HG03097 (cell line): ENCODE measurements at regions not wholly inside any gene's neighbourhood (a gene's known extent, or its start where the extent isn't known, plus 50 kb on each side); places are given as distances from the start of the nearest gene placed in this dataset.
"Not testable (repeated sequence)": the region's sequence is repeated elsewhere in the genome, so short reads cannot be mapped to it uniquely, and the experiment has no call there.

Experiments used
- ATAC-seq: cut with Tn5 transposase; IDR thresholded peaks from one replicate; pipeline ENCODE4 v1.9.1; 2021; ENCODE audit not compliant: unreplicated experiment, low FRiP score

- ATAC-seq = not testable (repeated sequence)
Measured at GRCh38 chr9:85878872-85879597, 61.9 kb upstream of the NAA35 start.

- ATAC-seq = not testable (repeated sequence)
Measured at GRCh38 chr9:85880507-85880906, 60.4 kb upstream of the NAA35 start.

- no peak for ATAC-seq
Measured at GRCh38 chr9:85884256-85884655, 56.7 kb upstream of the NAA35 start.

- no peak for ATAC-seq
Measured at GRCh38 chr9:85890962-85891361, 50.0 kb upstream of the NAA35 start.
